Activated T-cell treated with anti-CD3 and anti-CD28 coated beads, Interleukin-2, amount 50 U/mL, for 4 hours (primary cell): ENCODE measurements at regions not wholly inside any gene's neighbourhood (a gene's known extent, or its start where the extent isn't known, plus 50 kb on each side); places are given as distances from the start of the nearest gene placed in this dataset.

Experiments used
- ATAC-seq, 2 donors: fragments of 200-7000 bp; cut with Tn5 transposase; one replicate each; pipeline ENCODE4 v1.10.0; 2021
- DNase-seq: peaks from one replicate; pipeline ENCODE4 v3.0.0-alpha.2; 2020
- H3K27me3 Mint-ChIP-seq: one replicate; pipeline ENCODE4 v1.8.0; 2021; ENCODE audit warnings: low read depth, mixed read lengths
- H3K36me3 Mint-ChIP-seq: one replicate; pipeline ENCODE4 v1.8.0; 2022; ENCODE audit warnings: mixed read lengths; ENCODE audit not compliant: insufficient read depth
- H3K4me1 Mint-ChIP-seq: one replicate; pipeline ENCODE4 v1.8.0; 2021; ENCODE audit warnings: low read depth, mixed read lengths
- H3K4me3 Mint-ChIP-seq: one replicate; pipeline ENCODE4 v1.8.0; 2021; ENCODE audit warnings: mild to moderate bottlenecking, moderate library complexity, mixed read lengths
- H3K9me3 Mint-ChIP-seq: one replicate; pipeline ENCODE4 v1.8.0; 2021; ENCODE audit warnings: mixed read lengths

- no peak overlapping the region for H3K4me3 Mint-ChIP-seq
- no peaks in the 10 kb centered on the region for H3K9me3 Mint-ChIP-seq
- DNase-seq, result no peak
- no peaks in the 10 kb centered on the region for H3K36me3 Mint-ChIP-seq
- peaks cover 1% of the 10 kb centered on the region for H3K27me3 Mint-ChIP-seq
- no peaks in the 10 kb centered on the region for H3K4me1 Mint-ChIP-seq
- ATAC-seq, result no peak
Observed at GRCh38 chr11:76280882-76281557, 74.7 kb upstream of the WNT11 start.

GRCh38 chr11:76280151-76280881 is 74.0 kb upstream of the WNT11 start:
- DNase-seq, result no peak
- Mint-ChIP-seq H3K4me3 (no peak overlapping the region), H3K4me1 (no peaks in the 10 kb centered on the region), H3K27me3 (peaks cover 1% of the 10 kb centered on the region), H3K9me3 (no peaks in the 10 kb centered on the region), H3K36me3 (no peaks in the 10 kb centered on the region)
- no peak for ATAC-seq

- ATAC-seq, result no peak
- no peaks in the 10 kb centered on the region for H3K36me3 Mint-ChIP-seq
- H3K9me3 Mint-ChIP-seq, result no peaks in the 10 kb centered on the region
- no peaks in the 10 kb centered on the region for H3K4me1 Mint-ChIP-seq
- peaks cover 1% of the 10 kb centered on the region for H3K27me3 Mint-ChIP-seq
- DNase-seq, result no peak
- no peak overlapping the region for H3K4me3 Mint-ChIP-seq
Observed at GRCh38 chr11:76279646-76280045, 73.3 kb upstream of the WNT11 start.

- ATAC-seq (no peak), DNase-seq (no peak)
- Mint-ChIP-seq H3K27me3 (peaks cover 1% of the 10 kb centered on the region), H3K4me1 (no peaks in the 10 kb centered on the region), H3K4me3 (no peak overlapping the region), H3K36me3 (no peaks in the 10 kb centered on the region), H3K9me3 (no peaks in the 10 kb centered on the region)
Observed at GRCh38 chr11:76279038-76279437, 72.7 kb upstream of the WNT11 start.

- Mint-ChIP-seq H3K27me3 (peaks cover 1% of the 10 kb centered on the region), H3K4me3 (no peak overlapping the region), H3K9me3 (no peaks in the 10 kb centered on the region), H3K36me3 (no peaks in the 10 kb centered on the region), H3K4me1 (no peaks in the 10 kb centered on the region)
- no peak for ATAC-seq
- no peak for DNase-seq
Observed at GRCh38 chr11:76278526-76278925, 72.2 kb upstream of the WNT11 start.

GRCh38 chr11:76277298-76278175 is 71.2 kb upstream of the WNT11 start:
- H3K27me3 Mint-ChIP-seq, result peaks cover 1% of the 10 kb centered on the region
- no peaks in the 10 kb centered on the region for H3K4me1 Mint-ChIP-seq
- no peaks in the 10 kb centered on the region for H3K9me3 Mint-ChIP-seq
- no peak for ATAC-seq
- no peak for DNase-seq
- H3K36me3 Mint-ChIP-seq, result no peaks in the 10 kb centered on the region
- H3K4me3 Mint-ChIP-seq, result no peak overlapping the region

- no peaks in the 10 kb centered on the region for H3K9me3 Mint-ChIP-seq
- ATAC-seq (no peak), DNase-seq (no peak)
- no peaks in the 10 kb centered on the region for H3K36me3 Mint-ChIP-seq
- no peaks in the 10 kb centered on the region for H3K4me1 Mint-ChIP-seq
- H3K27me3 Mint-ChIP-seq, result no peaks in the 10 kb centered on the region
- no peak overlapping the region for H3K4me3 Mint-ChIP-seq
Observed at GRCh38 chr11:76276781-76277155, 70.5 kb upstream of the WNT11 start.

- no peaks in the 10 kb centered on the region for H3K9me3 Mint-ChIP-seq
Observed at GRCh38 chr11:76276046-76276780, 69.9 kb upstream of the WNT11 start.

GRCh38 chr11:76275446-76275845 is 69.1 kb upstream of the WNT11 start:
- DNase-seq, result no peak
- no peaks in the 10 kb centered on the region for H3K4me1 Mint-ChIP-seq
- no peak overlapping the region for H3K4me3 Mint-ChIP-seq
- H3K36me3 Mint-ChIP-seq, result no peaks in the 10 kb centered on the region
- ATAC-seq, result no peak
- no peaks in the 10 kb centered on the region for H3K27me3 Mint-ChIP-seq
- no peaks in the 10 kb centered on the region for H3K9me3 Mint-ChIP-seq

More at GRCh38 chr11:76276046-76276780, 69.9 kb upstream of the WNT11 start:
- Mint-ChIP-seq H3K27me3 (no peaks in the 10 kb centered on the region), H3K36me3 (no peaks in the 10 kb centered on the region), H3K4me3 (no peak overlapping the region), H3K4me1 (no peaks in the 10 kb centered on the region)
- ATAC-seq (no peak), DNase-seq (no peak)

GRCh38 chr11:76271068-76271467 is 64.8 kb upstream of the WNT11 start:
- DNase-seq (no peak), ATAC-seq (no peak)
- Mint-ChIP-seq H3K9me3 (no peaks in the 10 kb centered on the region), H3K36me3 (no peaks in the 10 kb centered on the region), H3K4me1 (no peaks in the 10 kb centered on the region), H3K4me3 (no peak overlapping the region), H3K27me3 (no peaks in the 10 kb centered on the region)

- no peak for ATAC-seq
- H3K9me3 Mint-ChIP-seq, result no peaks in the 10 kb centered on the region
- no peak overlapping the region for H3K4me3 Mint-ChIP-seq
- no peaks in the 10 kb centered on the region for H3K27me3 Mint-ChIP-seq
- no peaks in the 10 kb centered on the region for H3K36me3 Mint-ChIP-seq
- H3K4me1 Mint-ChIP-seq, result no peaks in the 10 kb centered on the region
- no peak for DNase-seq
Observed at GRCh38 chr11:76270389-76270788, 64.1 kb upstream of the WNT11 start.

GRCh38 chr11:76269661-76270261 is 63.5 kb upstream of the WNT11 start:
- no peak for DNase-seq
- Mint-ChIP-seq H3K36me3 (no peaks in the 10 kb centered on the region), H3K4me1 (no peaks in the 10 kb centered on the region), H3K9me3 (no peaks in the 10 kb centered on the region), H3K27me3 (no peaks in the 10 kb centered on the region), H3K4me3 (no peak overlapping the region)
- ATAC-seq, result no peak

GRCh38 chr11:76269247-76269646 is 62.9 kb upstream of the WNT11 start:
- no peak for DNase-seq
- Mint-ChIP-seq H3K4me3 (no peak overlapping the region), H3K4me1 (no peaks in the 10 kb centered on the region), H3K9me3 (no peaks in the 10 kb centered on the region), H3K36me3 (no peaks in the 10 kb centered on the region), H3K27me3 (no peaks in the 10 kb centered on the region)
- no peak for ATAC-seq

- Mint-ChIP-seq H3K9me3 (no peaks in the 10 kb centered on the region), H3K4me3 (no peak overlapping the region), H3K27me3 (no peaks in the 10 kb centered on the region), H3K36me3 (no peaks in the 10 kb centered on the region), H3K4me1 (no peaks in the 10 kb centered on the region)
- DNase-seq, result no peak
- no peak for ATAC-seq
Observed at GRCh38 chr11:76268498-76268897, 62.2 kb upstream of the WNT11 start.
